Activated naive CD4-positive, alpha-beta T cell treated with Interleukin-2 at 50 U/mL for 16 hours (primary cell): ENCODE measurements at regions not wholly inside any gene's neighbourhood (a gene's known extent, or its start where the extent isn't known, plus 50 kb on each side); places are given as distances from the start of the nearest gene placed in this dataset.
A peak's percentile ranks its signal among the peaks of the same experiment; 100 is the strongest.
"Not testable (repeated sequence)": the region's sequence is repeated elsewhere in the genome, so short reads cannot be mapped to it uniquely, and the experiment has no call there.

ENCODE experiments used
- DNase-seq: peaks from one replicate; pipeline ENCODE4 v3.0.0-alpha.2; 2020

GRCh38 chr5:90284375-90284774 is 125.2 kb downstream of the CETN3 start:
- no peak for DNase-seq

GRCh38 chr5:90279091-90279490 is 130.5 kb downstream of the CETN3 start:
- DNase-seq: no peak

DNA sequence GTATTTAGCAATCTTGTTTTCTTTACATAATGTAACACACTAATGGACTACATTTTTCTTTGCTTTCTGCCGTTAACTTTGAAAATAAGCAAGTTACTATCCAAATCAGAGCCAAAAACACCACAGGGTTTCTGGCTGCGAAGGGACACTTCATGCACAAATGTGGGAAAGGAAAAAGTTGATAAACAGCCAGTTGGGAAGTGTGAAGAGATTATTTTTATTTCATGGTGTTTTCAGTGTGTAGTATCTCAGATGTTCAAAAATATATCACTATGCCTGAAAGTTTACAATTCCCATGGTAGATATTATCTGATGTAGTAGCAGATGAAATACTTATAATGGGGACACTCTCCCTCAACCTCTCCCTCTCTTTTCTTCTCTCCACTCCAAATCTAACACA is 135.3 kb downstream of the CETN3 start:
- no peak for DNase-seq

GRCh38 chr5:90267646-90268045 is 141.9 kb downstream of the CETN3 start:
- no peak for DNase-seq

GRCh38 chr5:90265545-90265857 is 144.1 kb downstream of the CETN3 start:
- DNase-seq: no peak

DNA sequence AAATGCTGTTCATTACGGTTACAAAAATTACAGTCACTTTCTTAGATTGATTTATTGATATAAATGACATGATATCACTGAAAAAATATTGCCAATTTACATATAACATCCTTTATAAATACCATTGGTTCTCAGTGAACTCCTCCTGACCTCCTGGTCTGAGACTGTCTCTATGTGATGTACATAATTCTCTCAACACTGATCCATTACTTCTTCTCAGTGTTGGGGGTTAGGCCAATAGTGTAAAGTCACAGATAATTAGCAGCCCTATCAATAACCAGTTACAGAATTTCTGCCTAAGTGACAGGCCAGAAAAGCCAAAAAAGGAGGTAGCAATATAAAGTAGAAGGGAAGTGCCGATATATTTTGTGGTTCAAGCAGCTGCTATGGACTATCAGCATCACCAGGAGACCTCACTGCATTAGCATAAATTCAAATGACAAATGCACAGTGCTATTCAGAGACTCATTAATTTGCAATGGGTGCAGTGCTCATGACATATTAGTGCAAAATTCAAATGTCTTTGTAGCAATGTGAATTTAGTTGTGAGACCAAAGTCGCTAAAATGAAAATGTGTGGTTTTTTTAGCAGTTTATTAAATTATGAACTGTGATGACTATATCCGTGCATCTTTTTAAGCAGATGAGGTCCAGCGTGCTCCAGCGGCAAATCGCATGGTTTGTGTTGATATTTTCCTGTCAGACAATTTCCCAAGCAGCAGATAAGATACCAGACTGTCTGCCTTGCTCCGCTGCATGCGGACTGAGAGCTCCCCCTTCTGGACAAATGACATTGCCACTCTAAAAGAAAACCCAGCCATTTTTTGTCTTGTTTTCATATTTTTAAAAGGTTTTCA is 144.6 kb downstream of the CETN3 start:
- peak; percentile 24 for DNase-seq

- no peak for DNase-seq
Measured at GRCh38 chr5:90263102-90263820, 146.3 kb downstream of the CETN3 start.

DNA sequence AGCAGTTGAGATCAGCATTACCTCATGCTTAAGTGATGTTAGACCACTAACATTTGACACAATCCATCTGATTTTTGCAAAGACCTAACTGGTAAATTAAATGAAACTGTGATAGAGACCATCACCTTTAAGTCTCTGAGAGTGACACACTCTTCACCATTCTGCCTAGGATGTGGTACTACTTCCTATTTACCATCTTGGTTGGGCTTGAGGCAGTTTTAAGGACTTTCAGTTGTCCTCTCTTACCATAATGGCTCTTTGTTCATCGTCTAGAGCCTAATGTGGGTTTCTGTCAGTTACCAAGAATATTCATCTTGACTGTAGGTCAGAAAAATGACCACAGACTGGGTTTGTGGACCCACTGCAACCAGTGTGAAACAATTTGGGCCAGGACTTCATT is 158.1 kb downstream of the CETN3 start:
- DNase-seq: no peak

DNA sequence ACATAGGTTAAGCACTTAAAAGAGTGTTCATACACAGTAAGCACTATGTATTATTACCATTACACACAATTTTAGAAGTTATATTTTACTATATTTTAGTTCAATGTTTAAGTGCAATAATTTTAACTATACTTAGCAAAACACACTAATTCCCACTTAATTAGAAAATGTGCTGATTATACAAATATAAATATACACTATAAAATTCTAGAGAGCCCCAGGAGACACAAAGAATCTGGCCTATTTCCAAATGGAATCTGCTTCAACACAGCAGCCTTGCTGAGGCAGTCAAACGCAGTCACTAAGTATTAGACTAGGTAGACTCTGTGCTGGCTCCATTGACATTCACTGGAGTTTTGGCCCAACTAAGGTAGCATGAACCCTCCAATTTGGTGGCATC is 160.9 kb downstream of the CETN3 start:
- no peak for DNase-seq

GRCh38 chr5:90243848-90244247 is 165.7 kb downstream of the CETN3 start:
- not testable (repeated sequence) for DNase-seq

- DNase-seq: no peak
Measured at GRCh38 chr5:90233476-90233875, 176.1 kb downstream of the CETN3 start.

GRCh38 chr5:90231688-90232087 is 177.9 kb downstream of the CETN3 start:
- DNase-seq: no peak

DNA sequence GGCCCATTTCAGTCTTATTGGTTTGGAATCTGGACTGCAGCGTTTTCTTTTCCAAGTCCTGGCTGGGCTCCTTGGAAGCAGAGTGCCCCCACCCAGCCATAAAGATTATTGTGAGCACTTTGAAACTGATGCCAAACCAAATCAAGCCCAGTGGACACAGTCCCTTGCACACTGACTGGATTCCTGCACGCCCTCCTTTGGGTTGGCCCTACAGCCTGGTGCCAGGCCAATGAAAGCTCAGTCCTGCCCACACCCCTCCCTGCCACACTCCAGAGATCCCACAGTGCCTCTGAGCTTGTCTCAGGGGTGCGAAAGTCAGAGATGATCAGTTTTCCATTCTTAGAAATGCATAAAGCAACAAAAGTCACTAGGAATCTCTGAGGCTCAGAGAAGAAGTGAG is 181.9 kb downstream of the CETN3 start:
- DNase-seq: no peak

- DNase-seq: no peak
Measured at GRCh38 chr5:90226433-90227099, 183.0 kb downstream of the CETN3 start.

GRCh38 chr5:90224342-90224741 is 185.2 kb downstream of the CETN3 start:
- no peak for DNase-seq

- no peak for DNase-seq
Measured at GRCh38 chr5:90223756-90224155, 185.8 kb downstream of the CETN3 start.

DNA sequence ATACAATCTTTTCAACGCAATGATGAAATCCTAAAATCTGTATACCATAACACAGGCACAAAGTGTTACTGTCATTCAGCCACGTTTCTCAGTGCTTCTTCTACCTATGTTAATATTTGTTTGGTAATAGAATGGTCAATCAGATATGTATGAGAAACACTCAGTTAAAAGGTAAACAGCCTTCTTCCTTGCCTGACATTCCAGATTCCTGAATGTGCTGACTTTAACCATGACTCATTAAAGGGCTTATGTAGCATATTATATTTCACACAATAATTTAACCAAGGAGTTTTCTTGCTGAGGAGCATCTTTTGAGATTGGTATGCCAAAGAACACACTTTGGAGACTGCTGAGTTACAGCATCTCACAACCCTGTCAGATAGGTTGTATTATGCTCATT is 187.6 kb downstream of the CETN3 start:
- DNase-seq: no peak

DNA sequence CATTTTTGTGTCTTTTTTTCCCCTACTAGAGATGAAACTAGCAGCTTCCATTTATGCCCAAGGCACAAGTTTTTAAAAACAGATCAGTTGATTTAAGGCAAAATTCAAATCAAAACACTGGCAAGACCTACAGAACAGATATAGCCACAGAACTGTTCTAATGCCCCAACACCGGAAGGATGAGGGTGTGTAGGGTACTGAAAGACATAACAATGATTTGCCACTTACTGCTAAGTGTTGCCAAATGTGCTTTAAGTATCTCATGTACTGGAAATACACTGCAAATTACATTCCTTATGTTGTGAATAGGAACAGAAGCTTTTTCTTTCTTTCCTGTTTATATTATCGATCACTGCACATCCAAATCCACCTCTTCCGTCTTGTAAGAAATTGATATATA is 189.0 kb downstream of the CETN3 start:
- DNase-seq: no peak

- DNase-seq: no peak
Measured at GRCh38 chr5:90214991-90215390, 194.6 kb downstream of the CETN3 start.

DNA sequence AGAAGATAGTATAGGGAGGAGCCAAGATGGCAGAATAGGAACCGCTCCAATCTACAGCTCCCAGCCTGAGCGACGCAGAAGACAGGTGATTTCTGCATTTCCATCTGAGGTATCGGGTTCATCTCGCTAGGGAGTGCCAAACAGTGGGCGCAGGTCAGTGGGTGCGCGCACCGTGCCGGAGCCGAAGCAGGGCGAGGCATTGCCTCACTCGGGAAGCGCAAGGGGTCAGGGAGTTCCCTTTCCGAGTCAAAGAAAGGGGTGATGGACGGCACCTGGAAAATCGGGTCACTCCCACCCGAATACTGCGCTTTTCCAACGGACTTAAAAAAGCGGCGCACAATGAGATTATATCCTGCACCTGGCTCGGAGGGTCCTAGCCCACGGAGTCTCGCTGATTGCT is 201.2 kb downstream of the CETN3 start:
- not testable (repeated sequence) for DNase-seq

DNA sequence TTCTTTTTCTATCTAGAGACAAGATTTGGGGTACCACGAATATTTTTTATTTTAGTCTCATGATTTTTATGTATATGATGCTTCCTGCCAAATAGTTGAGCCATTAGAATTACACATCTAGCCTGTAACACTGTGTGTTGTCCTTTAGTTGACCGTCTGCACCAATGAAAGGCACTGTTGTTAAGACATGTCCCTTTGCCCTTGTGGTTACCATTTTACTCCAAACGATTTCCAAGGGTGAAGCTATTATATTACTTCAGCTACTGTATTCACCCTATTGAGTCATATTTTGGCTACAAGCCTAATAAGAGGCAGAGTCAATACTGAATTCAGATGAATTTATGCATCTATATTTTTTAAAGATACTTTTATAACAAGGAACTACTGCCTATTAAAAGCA is 207.6 kb downstream of the CETN3 start:
- no peak for DNase-seq

DNA sequence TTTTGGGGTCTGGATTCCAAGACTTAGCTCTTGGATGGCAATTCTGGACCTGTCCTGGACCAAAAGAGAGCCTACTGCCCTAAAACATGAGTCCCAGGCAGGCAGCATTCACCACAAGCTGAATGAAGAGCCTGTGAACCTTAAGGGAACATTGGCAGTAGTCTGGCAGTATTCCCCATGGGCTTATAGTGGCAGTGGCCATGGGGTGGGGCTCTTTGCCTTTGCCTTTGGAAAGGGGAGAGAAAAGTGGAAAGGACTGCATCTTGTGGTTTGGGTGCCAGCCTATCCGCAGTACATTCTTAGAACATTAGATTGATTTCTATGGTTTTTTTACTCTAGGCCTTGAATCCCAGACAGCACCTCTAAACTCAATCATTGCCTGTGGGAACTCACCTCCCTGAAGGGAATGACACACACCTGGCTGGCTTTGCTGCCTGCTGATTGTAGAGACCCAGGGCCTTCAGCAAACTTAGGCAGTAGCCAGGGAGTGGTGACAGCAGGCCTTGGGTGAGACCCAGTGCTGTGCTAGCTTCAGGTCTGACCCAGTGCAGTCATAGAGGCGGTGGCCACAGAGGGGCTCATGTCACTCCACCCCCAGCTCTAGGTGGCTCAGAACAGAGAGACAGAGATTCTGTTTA is 216.3 kb downstream of the CETN3 start:
- no peak for DNase-seq

- DNase-seq: no peak
Measured at GRCh38 chr5:90191352-90192045, 218.1 kb downstream of the CETN3 start.
